ENCODE measurements at regions not wholly inside any gene's neighbourhood (a gene's known extent, or its start where the extent isn't known, plus 50 kb on each side); places are given as distances from the start of the nearest gene placed in this dataset.

DNA sequence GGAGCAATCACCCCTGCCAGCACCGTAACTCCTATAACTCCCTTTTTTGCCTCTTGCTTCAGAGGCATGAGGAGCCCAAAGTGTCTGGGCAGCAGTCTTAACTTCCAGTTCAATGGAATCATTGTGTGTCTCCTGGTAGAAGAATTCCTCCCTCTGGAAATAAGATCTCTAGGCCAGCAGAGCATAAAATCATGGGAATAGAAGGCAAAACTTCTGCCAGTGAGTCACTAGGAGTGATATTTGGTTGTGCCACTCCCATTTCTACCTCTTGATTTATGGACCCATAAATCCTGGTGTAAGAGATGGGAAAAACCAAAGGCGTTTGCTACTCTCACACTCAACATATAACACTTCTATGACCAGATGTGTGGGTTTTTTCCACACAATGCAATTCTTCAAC lies 104.9 kb upstream of the FAM180A start:
- TF ChIP-seq, protein P1, sequence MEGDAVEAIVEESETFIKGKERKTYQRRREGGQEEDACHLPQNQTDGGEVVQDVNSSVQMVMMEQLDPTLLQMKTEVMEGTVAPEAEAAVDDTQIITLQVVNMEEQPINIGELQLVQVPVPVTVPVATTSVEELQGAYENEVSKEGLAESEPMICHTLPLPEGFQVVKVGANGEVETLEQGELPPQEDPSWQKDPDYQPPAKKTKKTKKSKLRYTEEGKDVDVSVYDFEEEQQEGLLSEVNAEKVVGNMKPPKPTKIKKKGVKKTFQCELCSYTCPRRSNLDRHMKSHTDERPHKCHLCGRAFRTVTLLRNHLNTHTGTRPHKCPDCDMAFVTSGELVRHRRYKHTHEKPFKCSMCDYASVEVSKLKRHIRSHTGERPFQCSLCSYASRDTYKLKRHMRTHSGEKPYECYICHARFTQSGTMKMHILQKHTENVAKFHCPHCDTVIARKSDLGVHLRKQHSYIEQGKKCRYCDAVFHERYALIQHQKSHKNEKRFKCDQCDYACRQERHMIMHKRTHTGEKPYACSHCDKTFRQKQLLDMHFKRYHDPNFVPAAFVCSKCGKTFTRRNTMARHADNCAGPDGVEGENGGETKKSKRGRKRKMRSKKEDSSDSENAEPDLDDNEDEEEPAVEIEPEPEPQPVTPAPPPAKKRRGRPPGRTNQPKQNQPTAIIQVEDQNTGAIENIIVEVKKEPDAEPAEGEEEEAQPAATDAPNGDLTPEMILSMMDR (IDR thresholded peaks at IDR 0.05) = no peak

DNA sequence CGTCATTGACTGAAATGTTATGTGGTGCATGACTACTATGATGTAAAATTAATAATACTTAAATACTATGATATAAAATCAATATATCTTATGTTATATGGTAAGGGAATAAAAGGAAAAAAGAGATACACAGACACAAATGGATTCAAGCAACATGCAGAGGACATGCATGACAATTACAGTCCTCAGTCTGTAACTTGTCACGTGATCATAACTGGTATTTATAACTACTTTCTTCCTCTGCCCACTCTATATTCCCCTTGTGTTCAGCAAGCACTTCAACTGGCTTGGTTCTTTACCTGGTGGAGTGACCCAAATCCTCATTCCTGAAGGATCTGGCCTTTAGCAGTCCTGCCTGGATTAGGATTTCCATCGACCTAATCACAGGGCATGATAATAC lies 104.4 kb upstream of the FAM180A start:
- TF ChIP-seq, protein P1 (IDR thresholded peaks at IDR 0.05) = no peak

DNA sequence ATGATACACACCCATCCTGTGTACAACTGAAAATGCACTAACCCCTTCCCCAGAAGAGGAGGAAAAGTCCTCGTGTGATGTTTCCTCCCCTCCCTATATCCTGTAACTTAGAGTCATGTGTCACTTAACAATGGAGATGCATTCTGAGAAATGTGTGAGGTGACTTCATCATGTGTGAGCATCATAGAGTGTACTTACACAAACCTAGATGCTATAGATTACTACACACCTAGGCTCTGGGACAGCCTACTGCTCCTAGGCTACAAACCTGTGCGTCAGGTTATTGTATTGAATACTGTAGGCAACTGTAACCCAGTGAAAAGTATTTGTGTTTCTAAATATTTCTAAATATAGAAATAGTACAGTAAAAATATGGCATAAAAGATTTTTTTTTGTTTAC lies 98.6 kb upstream of the FAM180A start:
- TF ChIP-seq, protein P1 (IDR thresholded peaks at IDR 0.05) = no peak

DNA sequence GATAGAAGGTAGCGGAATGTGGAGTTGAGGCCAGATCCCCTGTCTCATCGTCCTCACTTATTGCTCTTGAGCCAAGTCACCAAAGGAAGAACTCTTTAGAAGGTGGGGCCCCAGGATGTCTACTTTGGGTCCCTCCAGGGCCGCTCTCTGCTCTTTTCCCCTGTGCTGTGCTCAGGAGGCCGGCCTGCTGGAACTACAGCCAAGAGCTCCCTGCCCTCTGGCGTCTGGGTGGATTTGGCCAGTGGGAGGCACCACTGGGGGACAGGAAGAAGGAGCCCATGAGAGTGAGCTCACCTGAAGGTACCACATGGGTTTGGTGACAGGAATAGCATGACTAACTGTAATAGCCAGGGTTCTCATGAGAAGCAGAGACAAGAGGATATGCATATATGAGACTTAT lies 97.7 kb upstream of the FAM180A start:
- TF ChIP-seq, protein P1 (IDR thresholded peaks at IDR 0.05) = no peak

DNA sequence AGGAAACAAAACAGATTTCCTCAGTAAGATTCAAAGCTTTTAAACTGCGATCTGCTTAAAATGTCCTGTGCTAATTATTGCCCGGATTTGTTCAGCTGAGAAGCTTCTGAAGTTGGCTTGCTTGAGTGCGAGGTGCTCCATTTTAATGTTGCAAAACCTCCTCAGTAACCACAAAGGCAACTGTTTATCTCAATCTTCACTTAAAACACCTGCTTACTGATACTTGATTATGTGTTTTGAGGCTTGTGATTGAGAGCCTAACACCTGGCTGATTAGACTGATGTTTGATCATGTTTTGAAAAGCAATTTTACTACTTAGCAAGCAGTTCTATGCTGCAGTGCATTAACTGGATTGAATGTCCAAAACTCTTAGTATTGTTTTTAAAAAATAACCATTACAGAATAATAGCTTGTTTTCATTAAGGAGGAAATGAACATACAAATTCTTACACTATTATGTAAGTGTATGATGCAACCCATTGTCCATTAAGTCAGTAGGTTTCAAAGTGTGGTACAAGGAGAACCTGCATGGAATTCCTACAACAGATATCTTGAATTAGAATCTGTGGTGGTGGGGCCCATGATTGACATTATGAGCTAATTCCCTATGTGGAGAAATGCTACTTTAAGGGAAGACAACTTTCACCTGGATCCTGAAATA lies 96.9 kb upstream of the FAM180A start:
- TF ChIP-seq, protein P1 (IDR thresholded peaks at IDR 0.05) = no peak

DNA sequence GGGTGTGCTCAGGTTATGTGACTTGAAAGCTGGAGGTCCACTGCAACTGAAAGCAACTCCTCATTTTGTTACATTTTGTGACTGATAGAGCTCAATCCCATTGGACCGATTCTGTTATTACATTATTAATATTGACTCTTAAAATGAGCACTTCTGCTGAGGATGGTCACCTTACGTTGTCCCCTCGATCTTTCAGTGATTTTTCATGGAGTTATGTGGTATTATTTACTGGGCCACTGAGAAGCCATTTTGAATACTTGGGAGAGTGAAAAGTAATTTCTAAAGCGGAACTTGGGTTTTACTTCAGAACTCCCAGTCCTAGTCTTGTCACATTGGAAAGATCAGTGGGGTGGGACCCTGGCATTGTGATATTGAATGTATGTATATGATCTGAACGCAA lies 96.3 kb upstream of the FAM180A start:
- TF ChIP-seq, protein P1 (IDR thresholded peaks at IDR 0.05) = no peak

DNA sequence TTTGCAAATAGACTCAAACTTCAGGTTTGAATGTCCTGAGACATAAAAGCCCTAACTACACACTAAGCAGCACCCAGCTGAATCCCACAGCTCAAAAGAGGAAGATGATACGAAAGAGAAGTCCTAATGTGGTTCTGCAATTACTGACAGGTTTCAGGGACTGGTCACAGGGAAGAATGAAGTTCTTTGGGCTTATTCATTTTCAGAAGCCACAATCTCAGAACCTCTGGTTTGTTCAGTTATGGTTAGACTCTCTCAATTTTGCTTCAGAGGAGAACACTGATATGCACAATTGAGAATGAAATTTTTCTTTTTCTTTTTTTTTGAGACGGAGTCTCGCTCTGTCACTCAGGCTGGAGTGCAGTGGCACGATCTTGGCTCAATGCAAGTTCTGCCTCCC lies 94.6 kb upstream of the FAM180A start:
- TF ChIP-seq, protein P1 (IDR thresholded peaks at IDR 0.05) = no peak

All from LNCAP (cell line).